ENCODE measurements at regions not wholly inside any gene's neighbourhood (a gene's known extent, or its start where the extent isn't known, plus 50 kb on each side); places are given as distances from the start of the nearest gene placed in this dataset.

DNA sequence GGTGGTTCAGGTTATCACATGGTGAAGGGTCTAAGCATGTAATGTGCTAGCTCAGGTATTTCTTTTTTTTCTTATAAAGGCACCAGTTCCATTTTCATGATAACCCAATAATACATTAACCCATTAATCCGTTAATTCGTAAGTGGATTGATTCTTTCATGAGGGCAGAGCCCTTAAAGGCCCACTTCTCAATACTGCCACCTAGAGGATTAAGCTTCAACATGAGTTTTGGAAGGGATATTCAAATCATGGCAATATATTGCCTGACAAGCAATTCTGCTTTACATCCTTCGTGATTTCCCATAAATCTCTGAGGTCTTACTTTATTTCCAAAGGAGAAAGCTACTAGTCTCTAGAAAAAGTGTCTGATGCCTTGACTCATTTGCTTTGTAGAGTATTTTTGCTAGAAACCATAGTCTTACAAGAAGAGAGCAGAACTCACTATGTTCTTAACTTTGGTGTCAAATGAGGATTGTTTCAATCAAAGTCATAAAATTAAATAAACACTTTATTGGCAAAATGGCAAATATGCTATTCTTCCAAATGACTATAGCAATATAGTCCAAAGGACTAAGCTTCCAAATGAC is 271.3 kb downstream of the KCNS3 start:
- TF ChIP-seq, protein P1, sequence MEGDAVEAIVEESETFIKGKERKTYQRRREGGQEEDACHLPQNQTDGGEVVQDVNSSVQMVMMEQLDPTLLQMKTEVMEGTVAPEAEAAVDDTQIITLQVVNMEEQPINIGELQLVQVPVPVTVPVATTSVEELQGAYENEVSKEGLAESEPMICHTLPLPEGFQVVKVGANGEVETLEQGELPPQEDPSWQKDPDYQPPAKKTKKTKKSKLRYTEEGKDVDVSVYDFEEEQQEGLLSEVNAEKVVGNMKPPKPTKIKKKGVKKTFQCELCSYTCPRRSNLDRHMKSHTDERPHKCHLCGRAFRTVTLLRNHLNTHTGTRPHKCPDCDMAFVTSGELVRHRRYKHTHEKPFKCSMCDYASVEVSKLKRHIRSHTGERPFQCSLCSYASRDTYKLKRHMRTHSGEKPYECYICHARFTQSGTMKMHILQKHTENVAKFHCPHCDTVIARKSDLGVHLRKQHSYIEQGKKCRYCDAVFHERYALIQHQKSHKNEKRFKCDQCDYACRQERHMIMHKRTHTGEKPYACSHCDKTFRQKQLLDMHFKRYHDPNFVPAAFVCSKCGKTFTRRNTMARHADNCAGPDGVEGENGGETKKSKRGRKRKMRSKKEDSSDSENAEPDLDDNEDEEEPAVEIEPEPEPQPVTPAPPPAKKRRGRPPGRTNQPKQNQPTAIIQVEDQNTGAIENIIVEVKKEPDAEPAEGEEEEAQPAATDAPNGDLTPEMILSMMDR (conservative IDR thresholded peaks at IDR 0.05 in 1 of 2, IDR thresholded peaks at IDR 0.05 in 1 of 2; ENCODE audit: low read depth in 1 of 2, low read length in 2 of 2): peak; percentile 79 to 89
- TF ChIP-seq EZH2 (IDR thresholded peaks at IDR 0.05; ENCODE audit: low read length, missing control alignments): no peak

Data from fibroblast of lung (primary cell).